ENCODE measurements at regions not wholly inside any gene's neighbourhood (a gene's known extent, or its start where the extent isn't known, plus 50 kb on each side); places are given as distances from the start of the nearest gene placed in this dataset.

DNA sequence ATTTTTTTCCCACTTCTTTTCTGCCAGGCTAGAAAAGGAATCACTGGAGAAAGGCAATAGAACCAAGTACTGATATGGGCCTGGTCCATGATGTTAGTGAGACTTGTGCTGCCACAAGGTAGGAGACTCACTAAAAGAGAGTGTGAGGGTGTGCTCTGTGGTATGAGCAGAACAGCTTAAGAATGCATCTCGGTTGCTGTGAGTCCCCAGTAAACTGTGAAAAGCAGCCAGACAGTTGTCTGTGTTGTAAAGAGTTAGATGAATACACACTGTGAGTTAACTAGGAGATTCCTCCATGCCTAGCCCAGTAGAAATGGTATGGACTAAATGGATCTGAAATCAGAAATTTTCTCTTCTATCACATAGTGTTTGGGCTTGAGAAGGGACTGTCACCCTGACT lies 1177.3 kb upstream of the MIR17HG start:
- TF ChIP-seq, protein P1, sequence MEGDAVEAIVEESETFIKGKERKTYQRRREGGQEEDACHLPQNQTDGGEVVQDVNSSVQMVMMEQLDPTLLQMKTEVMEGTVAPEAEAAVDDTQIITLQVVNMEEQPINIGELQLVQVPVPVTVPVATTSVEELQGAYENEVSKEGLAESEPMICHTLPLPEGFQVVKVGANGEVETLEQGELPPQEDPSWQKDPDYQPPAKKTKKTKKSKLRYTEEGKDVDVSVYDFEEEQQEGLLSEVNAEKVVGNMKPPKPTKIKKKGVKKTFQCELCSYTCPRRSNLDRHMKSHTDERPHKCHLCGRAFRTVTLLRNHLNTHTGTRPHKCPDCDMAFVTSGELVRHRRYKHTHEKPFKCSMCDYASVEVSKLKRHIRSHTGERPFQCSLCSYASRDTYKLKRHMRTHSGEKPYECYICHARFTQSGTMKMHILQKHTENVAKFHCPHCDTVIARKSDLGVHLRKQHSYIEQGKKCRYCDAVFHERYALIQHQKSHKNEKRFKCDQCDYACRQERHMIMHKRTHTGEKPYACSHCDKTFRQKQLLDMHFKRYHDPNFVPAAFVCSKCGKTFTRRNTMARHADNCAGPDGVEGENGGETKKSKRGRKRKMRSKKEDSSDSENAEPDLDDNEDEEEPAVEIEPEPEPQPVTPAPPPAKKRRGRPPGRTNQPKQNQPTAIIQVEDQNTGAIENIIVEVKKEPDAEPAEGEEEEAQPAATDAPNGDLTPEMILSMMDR (IDR thresholded peaks at IDR 0.05), result no peak
- no peak for TF ChIP-seq POLR2A (IDR thresholded peaks at IDR 0.05)
